GM13977 (cell line): ENCODE measurements at regions not wholly inside any gene's neighbourhood (a gene's known extent, or its start where the extent isn't known, plus 50 kb on each side); places are given as distances from the start of the nearest gene placed in this dataset.

Experiments used
- DNase-seq: peaks from one replicate; pipeline ENCODE4 v3.0.0; 2012; ENCODE audit warnings: low spot score
- CTCF ChIP-seq: IDR thresholded peaks from 2 replicates; pipeline ENCODE4 v1.5.1; 2012; ENCODE audit warnings: mild to moderate bottlenecking, control low read depth; ENCODE audit not compliant: insufficient read depth; ENCODE audit errors: extremely low read depth, missing control alignments
- in situ Hi-C: fragments of 300-500 bp; cut with MboI; formaldehyde crosslinking; loops from one replicate; pipeline ENCODE4 v1.12.0; 2022; ENCODE audit warnings: low sequenced_read_pairs, low pct_unique_long_range_greater_than_20kb, mixed read lengths, inconsistent platforms; ENCODE audit not compliant: unreplicated experiment

- no peak for TF ChIP-seq CTCF
- in situ Hi-C loops: no loop called here
- DNase-seq: no peak
Measured at GRCh38 chr1:157247005-157247763, 109.0 kb upstream of the ETV3 start.

- in situ Hi-C loops: no loop called here
- DNase-seq: no peak
Measured at GRCh38 chr1:157245823-157246222, 107.6 kb upstream of the ETV3 start.

GRCh38 chr1:157241185-157241538, 103.0 kb upstream of the ETV3 start:
- DNase-seq: no peak
- in situ Hi-C loops: no loop called here
- no peak for TF ChIP-seq CTCF

More at GRCh38 chr1:157245823-157246222, 107.6 kb upstream of the ETV3 start:
- no peak for TF ChIP-seq CTCF

GRCh38 chr1:157240495-157241184, 102.4 kb upstream of the ETV3 start:
- no peak for TF ChIP-seq CTCF
- in situ Hi-C loops: no loop called here

GRCh38 chr1:157239936-157240335, 101.7 kb upstream of the ETV3 start:
- no peak for DNase-seq
- in situ Hi-C loops: no loop called here
- TF ChIP-seq CTCF: no peak

More at GRCh38 chr1:157240495-157241184, 102.4 kb upstream of the ETV3 start:
- no peak for DNase-seq

- no peak for DNase-seq
- TF ChIP-seq CTCF: no peak
- in situ Hi-C loops: no loop called here
Measured at GRCh38 chr1:157238585-157238984, 100.4 kb upstream of the ETV3 start.
